ENCODE measurements at regions not wholly inside any gene's neighbourhood (a gene's known extent, or its start where the extent isn't known, plus 50 kb on each side); places are given as distances from the start of the nearest gene placed in this dataset.

- TF ChIP-seq CTCF (IDR thresholded peaks at IDR 0.05; ENCODE audit: low read depth, low read length) (no peak), EZH2phosphoT487 (IDR thresholded peaks at IDR 0.05; ENCODE audit: low read depth) (no peak)
Observed at GRCh38 chr17:52678211-52678610, 519.7 kb upstream of the CA10 start.
